ENCODE measurements at regions not wholly inside any gene's neighbourhood (a gene's known extent, or its start where the extent isn't known, plus 50 kb on each side); places are given as distances from the start of the nearest gene placed in this dataset.

DNA sequence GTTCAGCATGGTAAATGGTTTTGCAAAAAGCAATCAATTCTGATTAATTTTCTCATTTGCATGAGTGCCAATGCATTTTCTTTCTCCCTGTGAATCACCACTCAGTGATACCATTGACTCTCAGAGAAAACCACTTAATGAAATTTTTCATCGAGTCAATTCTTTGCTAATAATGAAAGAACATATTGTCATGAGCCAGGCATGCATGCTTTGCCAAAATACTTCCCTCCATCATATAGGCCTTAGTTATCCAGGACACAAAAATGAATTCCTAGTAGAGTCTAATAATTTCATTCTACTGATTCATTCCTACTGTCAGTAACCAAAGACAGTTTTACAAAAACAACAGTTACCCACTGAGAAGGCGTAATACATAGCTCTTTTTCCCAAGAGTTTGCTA is 680.0 kb downstream of the TRIML1 start:
- POLR2A ChIA-PET = no interaction called here
- Mint-ChIP-seq H3K9me3 (peaks cover 6% of the 10 kb centered on the region), H3K4me1 (no peaks in the 10 kb centered on the region), H3K36me3 (no peaks in the 10 kb centered on the region), H3K4me3 (no peak overlapping the region), H3K27me3 (no peaks in the 10 kb centered on the region), H3K27ac (no peak overlapping the region)
- ATAC-seq (ENCODE audit: low read depth) = no peak
- no peak for DNase-seq

DNA sequence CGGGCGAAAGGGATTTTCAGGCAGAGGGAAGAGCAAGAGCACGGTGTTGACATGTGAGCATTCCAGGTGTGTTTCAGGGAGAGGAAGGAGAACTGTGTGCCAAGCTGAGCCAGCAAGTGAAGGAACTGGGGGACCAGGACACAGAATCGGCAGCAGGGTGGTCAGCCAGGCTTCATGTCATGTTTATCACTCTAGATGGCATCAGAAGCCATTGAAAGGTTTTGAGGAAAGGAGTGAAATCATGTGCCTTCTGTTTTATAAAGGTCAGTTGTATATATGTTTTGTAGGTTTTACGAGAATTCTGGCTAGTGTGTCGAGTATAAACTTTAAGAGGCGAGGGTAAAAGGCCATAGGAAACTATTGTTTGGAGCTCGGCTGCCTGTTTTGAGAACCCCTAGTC is 682.3 kb downstream of the TRIML1 start:
- Mint-ChIP-seq H3K36me3 (peaks cover 2% of the 10 kb centered on the region), H3K27me3 (no peaks in the 10 kb centered on the region), H3K4me3 (no peak overlapping the region), H3K27ac (no peak overlapping the region), H3K9me3 (peaks cover 7% of the 10 kb centered on the region), H3K4me1 (no peaks in the 10 kb centered on the region)
- POLR2A ChIA-PET = no interaction called here
- ATAC-seq (ENCODE audit: low read depth) (no peak), DNase-seq (no peak)

GRCh38 chr4:188822698-188823097 is 683.5 kb downstream of the TRIML1 start:
- H3K4me3 Mint-ChIP-seq = no peak overlapping the region
- H3K27me3 Mint-ChIP-seq = no peaks in the 10 kb centered on the region
- POLR2A ChIA-PET = no interaction called here
- peaks cover 4% of the 10 kb centered on the region for H3K9me3 Mint-ChIP-seq
- H3K27ac Mint-ChIP-seq = no peak overlapping the region
- DNase-seq (no peak), ATAC-seq (ENCODE audit: low read depth) (no peak)
- no peaks in the 10 kb centered on the region for H3K4me1 Mint-ChIP-seq
- H3K36me3 Mint-ChIP-seq = peaks cover 2% of the 10 kb centered on the region

- peaks cover 10% of the 10 kb centered on the region for H3K9me3 Mint-ChIP-seq
- no peak overlapping the region for H3K27ac Mint-ChIP-seq
- H3K27me3 Mint-ChIP-seq = no peaks in the 10 kb centered on the region
- POLR2A ChIA-PET = no interaction called here
- DNase-seq = no peak
- H3K4me3 Mint-ChIP-seq = no peak overlapping the region
- ATAC-seq (ENCODE audit: low read depth) = no peak
- H3K4me1 Mint-ChIP-seq = no peaks in the 10 kb centered on the region
- peaks cover 2% of the 10 kb centered on the region for H3K36me3 Mint-ChIP-seq
Observed at GRCh38 chr4:188824553-188824952, 685.3 kb downstream of the TRIML1 start.

DNA sequence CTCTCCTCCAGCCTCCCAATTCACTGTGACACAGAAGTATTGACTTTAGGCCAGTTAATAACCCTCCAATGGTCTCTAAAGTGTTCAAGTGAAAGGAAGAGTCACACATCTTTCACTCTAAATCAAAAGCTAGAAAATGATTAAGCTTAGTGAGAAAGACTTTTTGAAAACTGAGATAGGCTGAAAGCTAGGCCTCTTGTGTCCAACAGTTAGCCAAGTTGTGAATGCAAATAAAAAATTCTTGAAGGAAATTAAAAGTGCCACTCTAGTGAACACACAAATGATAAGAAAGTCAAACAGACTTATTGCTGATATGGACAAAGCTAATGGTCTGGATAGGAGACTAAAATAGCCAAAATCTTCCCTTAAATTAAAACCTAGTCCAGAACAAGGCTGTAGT is 687.2 kb downstream of the TRIML1 start:
- H3K4me3 Mint-ChIP-seq = no peak overlapping the region

DNA sequence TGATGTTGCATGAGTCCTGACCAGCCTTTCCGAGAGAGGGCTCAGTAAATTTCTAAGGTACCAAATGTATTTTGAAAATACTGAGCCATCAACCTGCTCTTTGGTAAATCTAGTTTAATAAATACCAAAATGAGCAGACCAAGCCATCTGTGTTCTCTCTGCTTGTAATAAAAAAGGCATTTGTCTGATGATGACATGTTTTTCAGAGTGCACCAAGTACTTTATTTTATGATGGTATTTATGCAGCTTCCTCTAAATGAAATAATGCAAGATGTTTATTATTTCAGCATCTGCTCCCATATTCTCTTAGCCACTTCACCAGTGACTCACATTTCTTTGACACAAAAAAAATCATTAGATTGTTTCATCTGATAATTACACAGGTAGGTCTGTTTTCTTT is 700.5 kb downstream of the TRIML1 start:
- POLR2A ChIA-PET = no interaction called here

More for the DNA sequence above, 687.2 kb downstream of the TRIML1 start:
- Mint-ChIP-seq H3K36me3 (peaks cover 2% of the 10 kb centered on the region), H3K9me3 (peaks cover 10% of the 10 kb centered on the region), H3K4me1 (no peaks in the 10 kb centered on the region), H3K27ac (no peak overlapping the region), H3K27me3 (no peaks in the 10 kb centered on the region)
- DNase-seq (no peak), ATAC-seq (ENCODE audit: low read depth) (no peak)
- POLR2A ChIA-PET = no interaction called here

GRCh38 chr4:188841523-188841922 is 702.3 kb downstream of the TRIML1 start:
- no peak for ATAC-seq (ENCODE audit: low read depth)
- DNase-seq = no peak
- H3K9me3 Mint-ChIP-seq = peaks cover 11% of the 10 kb centered on the region
- H3K27me3 Mint-ChIP-seq = no peaks in the 10 kb centered on the region
- POLR2A ChIA-PET = no interaction called here
- H3K4me3 Mint-ChIP-seq = no peak overlapping the region
- no peak overlapping the region for H3K27ac Mint-ChIP-seq
- no peaks in the 10 kb centered on the region for H3K36me3 Mint-ChIP-seq
- H3K4me1 Mint-ChIP-seq = no peaks in the 10 kb centered on the region

More for the DNA sequence above, 700.5 kb downstream of the TRIML1 start:
- ATAC-seq (ENCODE audit: low read depth) (no peak), DNase-seq (no peak)
- no peak overlapping the region for H3K4me3 Mint-ChIP-seq
- no peaks in the 10 kb centered on the region for H3K4me1 Mint-ChIP-seq
- no peak overlapping the region for H3K27ac Mint-ChIP-seq
- H3K36me3 Mint-ChIP-seq = no peaks in the 10 kb centered on the region
- H3K27me3 Mint-ChIP-seq = no peaks in the 10 kb centered on the region
- H3K9me3 Mint-ChIP-seq = peaks cover 4% of the 10 kb centered on the region

- ATAC-seq (ENCODE audit: low read depth) (no peak), DNase-seq (no peak)
- POLR2A ChIA-PET = no interaction called here
- Mint-ChIP-seq H3K27ac (no peak overlapping the region), H3K27me3 (no peaks in the 10 kb centered on the region), H3K4me1 (no peaks in the 10 kb centered on the region), H3K36me3 (no peaks in the 10 kb centered on the region), H3K9me3 (peaks cover 9% of the 10 kb centered on the region), H3K4me3 (no peak overlapping the region)
Observed at GRCh38 chr4:188854436-188854835, 715.2 kb downstream of the TRIML1 start.

DNA sequence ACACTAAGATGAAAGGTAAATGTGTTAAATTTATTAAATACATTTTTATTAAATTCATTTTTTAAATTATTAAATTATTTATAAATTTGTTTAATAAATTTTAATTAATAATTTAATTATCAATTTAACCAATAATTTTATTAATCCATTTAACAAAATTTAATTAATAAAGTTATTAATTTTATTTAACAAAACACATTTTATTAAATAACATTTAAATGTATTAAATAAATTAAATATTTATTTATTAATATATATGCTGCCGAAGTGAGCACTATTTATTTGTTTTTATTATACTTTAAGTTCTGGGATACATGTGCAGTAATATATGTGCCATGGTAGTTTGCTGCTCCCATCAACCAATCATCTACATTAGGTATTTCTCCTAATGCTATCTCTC is 719.5 kb downstream of the TRIML1 start:
- H3K9me3 Mint-ChIP-seq = peaks cover 4% of the 10 kb centered on the region
- no peaks in the 10 kb centered on the region for H3K27me3 Mint-ChIP-seq
- no peak overlapping the region for H3K4me3 Mint-ChIP-seq
- ATAC-seq (ENCODE audit: low read depth) (no peak), DNase-seq (no peak)
- H3K36me3 Mint-ChIP-seq = no peaks in the 10 kb centered on the region
- POLR2A ChIA-PET = no interaction called here
- H3K27ac Mint-ChIP-seq = no peak overlapping the region
- H3K4me1 Mint-ChIP-seq = no peaks in the 10 kb centered on the region

DNA sequence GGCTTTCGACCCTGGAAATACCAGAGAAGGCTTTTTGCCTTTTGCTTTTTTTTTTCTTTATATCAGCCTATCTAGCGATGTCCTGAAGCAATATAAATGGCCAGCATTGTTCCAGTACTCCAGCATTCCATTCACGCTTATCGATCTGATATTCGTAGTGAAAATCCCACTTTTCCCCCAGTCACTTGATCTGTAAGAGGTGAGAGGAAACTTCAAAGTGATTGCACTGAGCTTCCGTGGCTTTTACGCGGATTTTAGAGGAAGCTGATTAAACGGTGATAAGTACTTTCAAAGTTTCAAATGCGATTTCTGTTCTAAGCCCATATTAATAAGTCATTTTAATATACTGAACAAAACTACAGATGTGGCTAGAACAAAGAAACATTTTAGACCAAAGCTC is 725.5 kb downstream of the TRIML1 start:
- H3K4me1 Mint-ChIP-seq = no peaks in the 10 kb centered on the region
- H3K27me3 Mint-ChIP-seq = no peaks in the 10 kb centered on the region
- H3K4me3 Mint-ChIP-seq = no peak overlapping the region
- DNase-seq (no peak), ATAC-seq (ENCODE audit: low read depth) (no peak)
- H3K36me3 Mint-ChIP-seq = no peaks in the 10 kb centered on the region
- POLR2A ChIA-PET = no interaction called here
- H3K9me3 Mint-ChIP-seq = peaks cover 9% of the 10 kb centered on the region
- no peak overlapping the region for H3K27ac Mint-ChIP-seq

DNA sequence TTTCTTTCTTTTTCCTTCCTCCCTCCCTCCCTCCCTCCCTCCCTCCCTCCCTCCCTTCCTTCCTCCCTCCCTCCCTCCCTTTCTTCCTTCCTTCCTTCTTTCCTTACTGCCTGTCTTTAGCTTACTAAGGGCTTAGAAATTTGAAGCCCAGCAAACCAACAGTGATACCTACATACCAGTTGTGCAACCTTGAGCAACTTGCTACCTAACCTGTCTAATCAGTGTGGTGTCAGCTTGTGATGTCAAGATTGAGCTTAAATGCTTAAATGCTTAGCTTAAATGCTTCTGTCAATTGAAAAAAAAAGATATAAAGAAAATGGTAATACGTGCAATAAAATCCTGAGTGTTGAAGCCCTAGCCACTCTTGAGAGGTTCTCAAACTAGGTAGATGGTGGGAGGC is 728.6 kb downstream of the TRIML1 start:
- DNase-seq (no peak), ATAC-seq (ENCODE audit: low read depth) (no peak)
- no peak overlapping the region for H3K4me3 Mint-ChIP-seq
- no peaks in the 10 kb centered on the region for H3K4me1 Mint-ChIP-seq
- POLR2A ChIA-PET = no interaction called here
- H3K27me3 Mint-ChIP-seq = no peaks in the 10 kb centered on the region
- H3K9me3 Mint-ChIP-seq = peaks cover 16% of the 10 kb centered on the region
- no peak overlapping the region for H3K27ac Mint-ChIP-seq
- no peaks in the 10 kb centered on the region for H3K36me3 Mint-ChIP-seq

DNA sequence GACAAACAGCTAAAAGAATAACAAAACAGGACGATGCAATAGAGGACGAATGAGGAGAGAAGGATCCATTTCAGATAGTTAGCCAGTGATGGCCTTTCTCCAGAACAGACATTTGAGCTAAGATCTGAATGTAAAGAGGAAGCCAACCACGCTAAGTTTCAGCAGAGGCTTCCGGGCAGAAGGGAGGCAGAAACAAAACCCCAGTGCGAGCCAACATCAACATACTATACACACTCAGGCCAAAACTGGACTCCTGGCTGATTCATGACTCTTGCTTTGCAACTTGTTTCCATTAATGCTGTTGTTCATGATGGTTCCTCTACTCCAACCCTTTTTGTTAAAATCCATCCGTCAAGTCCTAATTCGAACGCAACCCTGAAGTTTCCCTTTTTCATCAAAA is 730.3 kb downstream of the TRIML1 start:
- POLR2A ChIA-PET = no interaction called here
- DNase-seq = no peak
- H3K9me3 Mint-ChIP-seq = peaks cover 16% of the 10 kb centered on the region
- no peak overlapping the region for H3K27ac Mint-ChIP-seq
- ATAC-seq (ENCODE audit: low read depth) = no peak
- H3K36me3 Mint-ChIP-seq = no peaks in the 10 kb centered on the region
- H3K4me1 Mint-ChIP-seq = no peaks in the 10 kb centered on the region
- no peak overlapping the region for H3K4me3 Mint-ChIP-seq
- no peaks in the 10 kb centered on the region for H3K27me3 Mint-ChIP-seq

DNA sequence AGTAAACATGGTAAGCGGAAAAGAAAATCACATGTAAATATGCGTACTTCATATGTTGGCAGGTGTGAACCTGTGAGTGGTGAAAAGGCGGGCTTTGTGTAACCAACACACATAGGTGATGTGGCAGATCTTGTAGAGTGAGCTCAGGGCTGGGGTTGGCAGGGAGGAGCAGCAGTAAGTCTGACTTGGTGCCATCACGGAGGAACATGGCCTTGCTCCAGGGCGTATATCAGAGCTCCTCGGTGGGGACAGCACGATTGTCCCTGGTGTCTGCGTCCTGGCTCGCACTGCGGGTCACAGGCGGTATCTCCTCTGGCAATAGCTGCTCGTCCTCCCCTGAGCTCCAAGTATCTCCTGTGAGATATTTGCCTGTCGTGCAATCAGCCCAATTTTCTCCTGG is 733.6 kb downstream of the TRIML1 start:
- POLR2A ChIA-PET = no interaction called here
- DNase-seq (no peak), ATAC-seq (ENCODE audit: low read depth) (no peak)
- H3K27me3 Mint-ChIP-seq = no peaks in the 10 kb centered on the region
- peaks cover 15% of the 10 kb centered on the region for H3K9me3 Mint-ChIP-seq
- H3K4me1 Mint-ChIP-seq = no peaks in the 10 kb centered on the region
- H3K4me3 Mint-ChIP-seq = no peak overlapping the region
- no peak overlapping the region for H3K27ac Mint-ChIP-seq
- no peaks in the 10 kb centered on the region for H3K36me3 Mint-ChIP-seq

GRCh38 chr4:188876881-188877280 is 737.6 kb downstream of the TRIML1 start:
- Mint-ChIP-seq H3K9me3 (peaks cover 2% of the 10 kb centered on the region), H3K27ac (no peak overlapping the region), H3K27me3 (no peaks in the 10 kb centered on the region), H3K4me3 (no peak overlapping the region), H3K36me3 (no peaks in the 10 kb centered on the region), H3K4me1 (no peaks in the 10 kb centered on the region)
- DNase-seq (no peak), ATAC-seq (ENCODE audit: low read depth) (no peak)
- POLR2A ChIA-PET = no interaction called here

DNA sequence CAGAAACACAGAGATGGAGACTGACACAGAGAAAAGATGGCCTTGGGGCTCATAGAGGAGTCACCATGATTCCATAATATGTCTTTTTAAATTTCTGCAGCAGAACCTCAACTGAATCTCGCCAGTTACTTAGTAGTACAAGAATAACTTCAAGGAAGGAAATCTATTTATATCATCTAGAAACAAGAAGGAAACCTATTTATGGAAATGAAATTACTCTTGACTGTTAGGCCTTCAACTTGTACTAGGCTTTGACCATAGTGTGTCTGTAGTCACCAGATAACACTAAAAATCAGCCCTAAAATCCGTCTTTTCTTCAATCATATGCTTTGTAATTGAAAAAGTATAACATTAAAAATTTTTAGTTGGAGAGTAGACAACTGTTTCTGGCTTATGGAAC is 740.4 kb downstream of the TRIML1 start:
- no peak overlapping the region for H3K27ac Mint-ChIP-seq
- H3K36me3 Mint-ChIP-seq = no peaks in the 10 kb centered on the region
- no peaks in the 10 kb centered on the region for H3K27me3 Mint-ChIP-seq
- ATAC-seq (ENCODE audit: low read depth) (no peak), DNase-seq (no peak)
- peaks cover 5% of the 10 kb centered on the region for H3K9me3 Mint-ChIP-seq
- no peak overlapping the region for H3K4me3 Mint-ChIP-seq
- POLR2A ChIA-PET = no interaction called here
- H3K4me1 Mint-ChIP-seq = no peaks in the 10 kb centered on the region
